ENCODE measurements at regions not wholly inside any gene's neighbourhood (a gene's known extent, or its start where the extent isn't known, plus 50 kb on each side); places are given as distances from the start of the nearest gene placed in this dataset.

DNA sequence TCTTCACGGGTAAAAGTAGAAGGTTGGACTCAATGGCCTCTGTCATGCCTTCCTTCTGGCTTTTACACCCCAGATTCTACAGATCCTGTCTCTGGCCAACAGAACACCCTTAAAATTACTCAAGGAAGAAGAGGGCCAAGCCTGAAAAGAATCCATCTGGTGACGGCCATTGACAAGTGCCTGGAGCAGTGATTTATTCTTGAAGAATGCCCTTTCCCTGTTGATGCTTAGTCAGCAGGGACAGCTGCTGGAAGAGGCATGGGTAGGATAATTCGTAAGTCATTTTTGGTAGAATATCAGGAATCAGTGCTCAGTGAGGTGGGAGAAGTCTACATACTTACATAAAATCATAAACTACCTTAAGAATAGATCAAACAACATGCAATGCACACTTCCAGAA lies 397.9 kb downstream of the SAMD5 start:
- H3K9ac ChIP-seq (ENCODE audit: insufficient read depth, low read length, poor library complexity, severe bottlenecking) = no peak overlapping the region
- no peak overlapping the region for H3K4me3 ChIP-seq (replicated peaks in 1 of 3; ENCODE audit: low read depth in 2 of 3, low read length in 3 of 3)
- no peak overlapping the region for H2AFZ ChIP-seq (ENCODE audit: insufficient read depth, low read depth, low read length, poor library complexity, severe bottlenecking)
- no peaks in the 10 kb centered on the region for H3K79me2 ChIP-seq (ENCODE audit: insufficient read depth, low read length)
- H3K36me3 Mint-ChIP-seq = no peaks in the 10 kb centered on the region
- no peaks in the 10 kb centered on the region for H4K20me1 ChIP-seq (ENCODE audit: insufficient read depth, low read length)
- DNase-seq = no peak
- H3K27ac ChIP-seq (ENCODE audit: low read depth in 1 of 2, low read length in 2 of 2) = no peak overlapping the region
- no peaks in the 10 kb centered on the region for H3K36me3 ChIP-seq (replicated peaks in 1 of 2; ENCODE audit: control insufficient read depth in 1 of 2, insufficient read depth in 2 of 2, low read length in 2 of 2)
- H3K4me3 Mint-ChIP-seq = no peak overlapping the region
- no peaks in the 10 kb centered on the region for H3K4me1 Mint-ChIP-seq
- H3K9me3 ChIP-seq (replicated peaks in 1 of 2; ENCODE audit: control insufficient read depth in 1 of 2, insufficient read depth in 1 of 2, low read length in 2 of 2) = peaks cover 0 to 10% of the 10 kb centered on the region in 2 donors
- H3K4me1 ChIP-seq (ENCODE audit: control insufficient read depth in 1 of 2, insufficient read depth in 2 of 2, low read length in 2 of 2) = no peaks in the 10 kb centered on the region
- no peak overlapping the region for H3K4me2 ChIP-seq (replicated peaks; ENCODE audit: extremely low read depth, low read length, poor library complexity, severe bottlenecking)
- WGBS (ENCODE audit: insufficient coverage) = 100% methylated on average over 1 of the region's 3 CpGs
- intact Hi-C loops (cut with micrococcal nuclease) = no loop called here
- H3K27me3 Mint-ChIP-seq (ENCODE audit: low read depth in 3 of 3) = peaks cover 0 to 2% (median 0%) of the 10 kb centered on the region in 3 donors
- H3K27me3 ChIP-seq (ENCODE audit: control insufficient read depth in 2 of 2, insufficient read depth in 2 of 2, low read length in 2 of 2) = no peaks in the 10 kb centered on the region
- H3K9me3 Mint-ChIP-seq = peaks cover 0 to 10% (median 2%) of the 10 kb centered on the region in 7 donors
- TF ChIP-seq, protein P1, sequence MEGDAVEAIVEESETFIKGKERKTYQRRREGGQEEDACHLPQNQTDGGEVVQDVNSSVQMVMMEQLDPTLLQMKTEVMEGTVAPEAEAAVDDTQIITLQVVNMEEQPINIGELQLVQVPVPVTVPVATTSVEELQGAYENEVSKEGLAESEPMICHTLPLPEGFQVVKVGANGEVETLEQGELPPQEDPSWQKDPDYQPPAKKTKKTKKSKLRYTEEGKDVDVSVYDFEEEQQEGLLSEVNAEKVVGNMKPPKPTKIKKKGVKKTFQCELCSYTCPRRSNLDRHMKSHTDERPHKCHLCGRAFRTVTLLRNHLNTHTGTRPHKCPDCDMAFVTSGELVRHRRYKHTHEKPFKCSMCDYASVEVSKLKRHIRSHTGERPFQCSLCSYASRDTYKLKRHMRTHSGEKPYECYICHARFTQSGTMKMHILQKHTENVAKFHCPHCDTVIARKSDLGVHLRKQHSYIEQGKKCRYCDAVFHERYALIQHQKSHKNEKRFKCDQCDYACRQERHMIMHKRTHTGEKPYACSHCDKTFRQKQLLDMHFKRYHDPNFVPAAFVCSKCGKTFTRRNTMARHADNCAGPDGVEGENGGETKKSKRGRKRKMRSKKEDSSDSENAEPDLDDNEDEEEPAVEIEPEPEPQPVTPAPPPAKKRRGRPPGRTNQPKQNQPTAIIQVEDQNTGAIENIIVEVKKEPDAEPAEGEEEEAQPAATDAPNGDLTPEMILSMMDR (IDR thresholded peaks at IDR 0.05) = no peak
- H3K27ac Mint-ChIP-seq = no peak overlapping the region

DNA sequence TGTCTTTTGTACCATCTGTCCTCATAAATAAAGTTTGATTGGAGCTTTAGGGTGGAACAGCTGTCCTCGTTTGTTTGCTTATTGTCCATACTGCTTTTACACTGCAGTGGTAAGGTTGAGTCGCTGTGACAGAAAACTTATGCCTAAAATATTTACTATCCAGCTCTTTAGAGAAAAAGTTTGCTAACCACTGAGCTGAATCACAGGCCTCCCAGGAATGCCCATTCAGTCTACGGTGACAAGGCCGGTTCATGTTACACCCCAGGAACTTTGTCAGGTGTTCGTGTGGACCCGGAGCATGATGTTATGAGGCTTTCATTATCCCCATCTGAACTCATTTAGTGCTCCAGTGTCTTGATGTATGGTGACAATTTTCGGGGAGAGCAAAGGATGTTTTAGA lies 401.1 kb downstream of the SAMD5 start:
- Histone ChIP-seq H3K27ac (ENCODE audit: low read depth in 1 of 2, low read length in 2 of 2) (no peak overlapping the region), H3K4me1 (ENCODE audit: control insufficient read depth in 1 of 2, insufficient read depth in 2 of 2, low read length in 2 of 2) (no peaks in the 10 kb centered on the region), H3K79me2 (ENCODE audit: insufficient read depth, low read length) (no peaks in the 10 kb centered on the region), H3K36me3 (replicated peaks in 1 of 2; ENCODE audit: control insufficient read depth in 1 of 2, insufficient read depth in 2 of 2, low read length in 2 of 2) (no peaks in the 10 kb centered on the region), H3K27me3 (ENCODE audit: control insufficient read depth in 2 of 2, insufficient read depth in 2 of 2, low read length in 2 of 2) (no peaks in the 10 kb centered on the region), H2AFZ (ENCODE audit: insufficient read depth, low read depth, low read length, poor library complexity, severe bottlenecking) (no peak overlapping the region), H4K20me1 (ENCODE audit: insufficient read depth, low read length) (no peaks in the 10 kb centered on the region), H3K4me2 (replicated peaks; ENCODE audit: extremely low read depth, low read length, poor library complexity, severe bottlenecking) (no peak overlapping the region), H3K4me3 (replicated peaks in 1 of 3; ENCODE audit: low read depth in 2 of 3, low read length in 3 of 3) (no peak overlapping the region), H3K9me3 (replicated peaks in 1 of 2; ENCODE audit: control insufficient read depth in 1 of 2, insufficient read depth in 1 of 2, low read length in 2 of 2) (peaks cover 4 to 6% of the 10 kb centered on the region in 2 donors), H3K9ac (ENCODE audit: insufficient read depth, low read length, poor library complexity, severe bottlenecking) (no peak overlapping the region)
- intact Hi-C loops (cut with micrococcal nuclease) = no loop called here
- H3K4me3 Mint-ChIP-seq = no peak overlapping the region
- no peaks in the 10 kb centered on the region for H3K36me3 Mint-ChIP-seq
- H3K9me3 Mint-ChIP-seq = peaks cover 0 to 6% (median 3%) of the 10 kb centered on the region in 7 donors
- H3K27me3 Mint-ChIP-seq (ENCODE audit: low read depth in 3 of 3) = peaks cover 0 to 2% (median 0%) of the 10 kb centered on the region in 3 donors
- WGBS (ENCODE audit: insufficient coverage) = 100% methylated on average over 5 of the region's 7 CpGs
- no peaks in the 10 kb centered on the region for H3K4me1 Mint-ChIP-seq
- no peak overlapping the region for H3K27ac Mint-ChIP-seq
- DNase-seq = no peak
- TF ChIP-seq, protein P1 (IDR thresholded peaks at IDR 0.05) = no peak
